Activated naive CD8-positive, alpha-beta T cell (primary cell): ENCODE measurements at regions not wholly inside any gene's neighbourhood (a gene's known extent, or its start where the extent isn't known, plus 50 kb on each side); places are given as distances from the start of the nearest gene placed in this dataset.

Source experiments
- H3K27ac Mint-ChIP-seq: one replicate; pipeline ENCODE4 v1.8.0; 2021; ENCODE audit warnings: mixed read lengths
- H3K27me3 Mint-ChIP-seq: one replicate; pipeline ENCODE4 v1.8.0; 2021; ENCODE audit warnings: mixed read lengths
- H3K36me3 Mint-ChIP-seq: one replicate; pipeline ENCODE4 v1.8.0; 2021; ENCODE audit warnings: mixed read lengths
- H3K4me1 Mint-ChIP-seq: one replicate; pipeline ENCODE4 v1.8.0; 2021; ENCODE audit warnings: low read depth, mixed read lengths
- H3K4me3 Mint-ChIP-seq: one replicate; pipeline ENCODE4 v1.8.0; 2021; ENCODE audit warnings: mild to moderate bottlenecking, mixed read lengths
- H3K9me3 Mint-ChIP-seq: one replicate; pipeline ENCODE4 v1.8.0; 2021; ENCODE audit warnings: low read depth, mixed read lengths

DNA sequence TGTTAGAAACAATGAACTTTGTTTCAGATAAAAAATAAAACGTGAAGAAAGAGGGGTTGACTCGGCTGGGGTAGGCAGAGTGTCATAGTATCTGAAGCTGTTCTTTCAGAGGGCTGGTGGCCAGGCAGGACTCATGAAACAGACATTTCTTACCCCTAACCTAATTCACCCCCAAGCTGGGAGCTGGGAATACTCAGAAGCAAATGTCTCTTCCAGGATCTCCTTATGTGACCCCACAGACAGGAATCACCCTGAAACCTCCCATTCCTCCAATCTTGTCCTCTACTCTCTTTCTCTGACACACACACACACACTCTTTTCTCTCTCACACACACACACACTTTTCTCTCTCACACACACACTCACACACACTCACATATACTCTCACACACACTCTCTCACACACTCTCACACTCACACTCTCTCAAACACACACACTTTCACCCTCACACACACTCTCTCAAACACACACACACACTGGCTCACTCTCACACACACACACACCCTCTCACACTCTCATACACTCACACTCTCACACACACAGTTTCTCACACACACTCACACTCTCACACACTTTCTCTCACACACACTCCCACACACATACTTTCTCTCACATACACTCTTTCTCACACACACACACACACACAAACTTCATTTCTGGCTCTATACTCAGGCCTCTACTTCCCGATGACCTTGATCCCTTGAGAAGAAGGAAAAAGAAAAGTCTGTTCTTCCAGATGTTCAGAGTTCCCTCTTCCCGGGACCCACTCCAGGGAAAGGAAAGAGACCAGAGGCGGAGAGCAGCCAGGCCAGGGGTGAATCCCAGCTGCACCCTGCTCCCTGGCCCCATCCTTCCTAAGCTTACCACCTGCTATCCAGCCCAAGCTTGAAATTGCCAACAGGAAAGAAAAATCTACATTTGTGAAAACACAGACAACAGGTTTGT lies 167.7 kb downstream of the TXNL1 start:
- H3K4me1 Mint-ChIP-seq, result no peaks in the 10 kb centered on the region
- no peaks in the 10 kb centered on the region for H3K27me3 Mint-ChIP-seq
- no peaks in the 10 kb centered on the region for H3K9me3 Mint-ChIP-seq
- H3K4me3 Mint-ChIP-seq, result no peak overlapping the region
- H3K27ac Mint-ChIP-seq, result no peak overlapping the region
- H3K36me3 Mint-ChIP-seq, result no peaks in the 10 kb centered on the region

GRCh38 chr18:56469582-56469981 lies 168.8 kb downstream of the TXNL1 start:
- Mint-ChIP-seq H3K9me3 (peaks cover 4% of the 10 kb centered on the region), H3K27me3 (no peaks in the 10 kb centered on the region), H3K27ac (no peak overlapping the region), H3K36me3 (no peaks in the 10 kb centered on the region), H3K4me1 (no peaks in the 10 kb centered on the region), H3K4me3 (no peak overlapping the region)

DNA sequence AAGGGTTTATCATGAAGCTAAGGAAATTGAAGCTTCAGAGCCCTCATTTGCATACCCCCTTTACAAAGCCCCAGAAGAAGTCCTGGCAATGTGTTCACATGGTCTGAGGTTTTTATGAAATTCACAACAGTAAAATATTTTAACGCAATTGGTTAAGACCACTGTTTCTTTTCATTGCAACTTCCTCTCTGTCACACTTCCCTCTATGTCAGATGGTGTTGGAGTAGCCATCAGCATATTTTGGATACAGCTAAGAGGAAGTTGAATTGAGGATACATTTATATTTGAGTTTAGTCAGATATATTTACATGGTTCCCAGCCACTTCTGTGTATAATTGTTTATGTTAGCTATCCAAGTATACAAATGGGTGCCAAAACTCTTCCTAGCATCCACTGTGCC lies 170.0 kb downstream of the TXNL1 start:
- Mint-ChIP-seq H3K4me3 (no peak overlapping the region), H3K27me3 (no peaks in the 10 kb centered on the region), H3K27ac (no peak overlapping the region), H3K36me3 (no peaks in the 10 kb centered on the region), H3K4me1 (no peaks in the 10 kb centered on the region), H3K9me3 (peaks cover 11% of the 10 kb centered on the region)

DNA sequence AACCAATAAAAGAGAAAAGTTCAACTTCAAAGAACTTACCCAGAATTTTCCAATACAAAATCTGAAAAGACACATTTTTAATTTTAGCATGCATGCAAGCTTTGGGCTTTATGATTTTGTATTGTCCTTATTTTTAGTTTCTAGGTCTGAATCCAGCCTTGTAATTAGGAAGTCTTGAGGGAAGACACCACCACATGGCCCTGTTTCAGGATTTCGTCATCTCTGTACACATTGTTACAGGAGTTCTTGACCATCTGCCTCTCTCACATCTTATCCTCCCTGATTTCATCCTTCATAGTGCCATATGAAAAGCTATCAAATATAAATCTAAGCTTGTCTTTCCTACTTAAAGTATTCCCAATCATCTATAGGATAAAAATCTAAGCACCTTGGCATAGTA lies 176.1 kb downstream of the TXNL1 start:
- H3K4me1 Mint-ChIP-seq, result no peaks in the 10 kb centered on the region
- H3K4me3 Mint-ChIP-seq, result no peak overlapping the region
- no peaks in the 10 kb centered on the region for H3K36me3 Mint-ChIP-seq
- H3K9me3 Mint-ChIP-seq, result peaks cover 11% of the 10 kb centered on the region
- no peaks in the 10 kb centered on the region for H3K27me3 Mint-ChIP-seq
- H3K27ac Mint-ChIP-seq, result no peak overlapping the region

GRCh38 chr18:56461151-56461550 lies 177.2 kb downstream of the TXNL1 start:
- no peak overlapping the region for H3K27ac Mint-ChIP-seq
- H3K4me3 Mint-ChIP-seq, result no peak overlapping the region
- peaks cover 11% of the 10 kb centered on the region for H3K9me3 Mint-ChIP-seq
- no peaks in the 10 kb centered on the region for H3K36me3 Mint-ChIP-seq
- H3K27me3 Mint-ChIP-seq, result no peaks in the 10 kb centered on the region
- no peaks in the 10 kb centered on the region for H3K4me1 Mint-ChIP-seq

- peaks cover 11% of the 10 kb centered on the region for H3K9me3 Mint-ChIP-seq
- no peaks in the 10 kb centered on the region for H3K36me3 Mint-ChIP-seq
- H3K27ac Mint-ChIP-seq, result no peak overlapping the region
- no peak overlapping the region for H3K4me3 Mint-ChIP-seq
- no peaks in the 10 kb centered on the region for H3K4me1 Mint-ChIP-seq
- no peaks in the 10 kb centered on the region for H3K27me3 Mint-ChIP-seq
Observed at GRCh38 chr18:56460581-56460980, 177.8 kb downstream of the TXNL1 start.

- no peaks in the 10 kb centered on the region for H3K27me3 Mint-ChIP-seq
- H3K4me1 Mint-ChIP-seq, result no peaks in the 10 kb centered on the region
- no peak overlapping the region for H3K27ac Mint-ChIP-seq
- no peak overlapping the region for H3K4me3 Mint-ChIP-seq
- H3K9me3 Mint-ChIP-seq, result peaks cover 6% of the 10 kb centered on the region
- H3K36me3 Mint-ChIP-seq, result no peaks in the 10 kb centered on the region
Observed at GRCh38 chr18:56458770-56459712, 179.4 kb downstream of the TXNL1 start.

DNA sequence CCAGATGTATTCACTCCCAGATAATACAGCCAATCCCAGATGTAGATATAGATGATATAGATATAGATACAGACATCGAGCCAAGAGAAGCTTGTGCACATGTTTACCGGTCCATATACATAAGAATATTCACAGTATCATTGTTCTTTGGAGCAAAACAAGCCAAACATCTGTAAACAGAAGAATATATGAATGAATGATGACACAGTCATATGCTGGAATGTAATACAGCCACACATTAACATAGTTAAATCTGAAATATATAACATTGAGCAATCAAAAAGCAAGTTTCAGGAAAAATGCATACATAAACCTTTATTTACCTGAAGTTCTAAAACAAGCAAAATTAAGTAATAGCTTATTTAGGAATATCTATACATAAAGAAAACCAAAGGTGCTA lies 182.5 kb downstream of the TXNL1 start:
- Mint-ChIP-seq H3K27me3 (no peaks in the 10 kb centered on the region), H3K4me3 (no peak overlapping the region), H3K9me3 (no peaks in the 10 kb centered on the region), H3K27ac (no peak overlapping the region), H3K4me1 (no peaks in the 10 kb centered on the region), H3K36me3 (no peaks in the 10 kb centered on the region)

DNA sequence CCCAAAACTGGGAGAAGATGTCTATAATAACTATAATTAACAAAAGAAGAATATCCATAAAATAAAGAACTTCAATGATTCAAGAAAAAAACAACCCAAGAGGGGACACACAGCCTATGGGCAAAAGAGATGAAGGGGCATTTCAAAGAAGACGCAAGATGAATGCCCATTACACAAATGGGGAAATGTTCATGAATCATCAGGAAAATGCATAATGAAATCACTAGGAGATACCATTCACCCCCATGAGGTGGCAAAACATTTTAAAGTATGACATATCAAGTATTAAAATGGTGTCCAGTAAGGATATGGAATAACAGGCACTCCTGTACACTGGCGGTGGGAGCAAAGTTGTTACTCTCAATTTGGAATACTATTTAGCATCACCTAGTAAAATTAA lies 183.3 kb downstream of the TXNL1 start:
- no peaks in the 10 kb centered on the region for H3K4me1 Mint-ChIP-seq
- H3K27ac Mint-ChIP-seq, result no peak overlapping the region
- H3K4me3 Mint-ChIP-seq, result no peak overlapping the region
- H3K9me3 Mint-ChIP-seq, result no peaks in the 10 kb centered on the region
- no peaks in the 10 kb centered on the region for H3K27me3 Mint-ChIP-seq
- no peaks in the 10 kb centered on the region for H3K36me3 Mint-ChIP-seq

- H3K36me3 Mint-ChIP-seq, result no peaks in the 10 kb centered on the region
Observed at GRCh38 chr18:56453631-56454030, 184.8 kb downstream of the TXNL1 start.

GRCh38 chr18:56451188-56451587 lies 187.2 kb downstream of the TXNL1 start:
- H3K4me3 Mint-ChIP-seq, result no peak overlapping the region
- H3K27ac Mint-ChIP-seq, result no peak overlapping the region
- no peaks in the 10 kb centered on the region for H3K4me1 Mint-ChIP-seq
- H3K36me3 Mint-ChIP-seq, result no peaks in the 10 kb centered on the region
- no peaks in the 10 kb centered on the region for H3K27me3 Mint-ChIP-seq
- no peaks in the 10 kb centered on the region for H3K9me3 Mint-ChIP-seq

More at GRCh38 chr18:56453631-56454030, 184.8 kb downstream of the TXNL1 start:
- Mint-ChIP-seq H3K9me3 (no peaks in the 10 kb centered on the region), H3K27ac (no peak overlapping the region), H3K27me3 (no peaks in the 10 kb centered on the region), H3K4me1 (no peaks in the 10 kb centered on the region), H3K4me3 (no peak overlapping the region)

DNA sequence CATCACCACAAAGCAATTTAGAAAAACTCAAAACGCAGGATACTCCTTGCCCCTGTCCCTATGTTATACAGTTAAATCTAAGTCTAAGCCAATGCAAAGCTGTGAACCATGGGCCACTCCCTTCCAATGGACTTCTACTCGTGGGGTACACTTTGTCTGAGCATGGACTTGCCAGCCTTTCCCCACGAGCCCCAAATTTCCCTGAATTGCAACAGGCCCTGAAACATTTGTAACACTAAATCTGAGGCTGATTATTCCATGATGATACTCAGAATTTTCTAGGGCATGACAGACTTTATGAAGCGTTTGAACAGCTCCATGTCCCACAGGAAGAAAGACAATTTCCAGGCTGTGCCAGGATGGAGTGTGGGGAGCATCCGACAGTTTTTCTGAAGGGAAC lies 189.6 kb downstream of the TXNL1 start:
- Mint-ChIP-seq H3K4me3 (no peak overlapping the region), H3K27ac (no peak overlapping the region)

DNA sequence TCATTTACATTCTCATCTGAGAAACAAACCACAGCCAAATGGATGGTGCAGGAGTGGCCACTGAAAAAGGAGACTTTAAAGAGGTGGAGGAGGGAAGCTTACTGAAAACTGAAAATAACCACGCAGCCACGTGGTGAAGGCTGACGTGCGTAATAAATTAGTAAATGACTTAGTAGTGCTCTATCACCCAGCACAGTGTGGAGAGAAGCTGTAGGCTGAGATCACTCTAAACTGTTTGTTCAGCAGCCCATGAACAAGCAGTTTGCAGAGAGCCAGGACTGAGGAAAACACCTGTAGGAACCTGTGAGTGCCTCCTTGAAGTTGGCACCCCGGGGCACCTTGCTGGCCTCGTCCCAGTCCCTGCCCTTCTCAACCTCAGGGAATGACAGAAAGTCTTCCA lies 193.0 kb downstream of the TXNL1 start:
- H3K4me1 Mint-ChIP-seq, result no peaks in the 10 kb centered on the region
- H3K4me3 Mint-ChIP-seq, result no peak overlapping the region
- no peaks in the 10 kb centered on the region for H3K27me3 Mint-ChIP-seq
- peaks cover 4% of the 10 kb centered on the region for H3K9me3 Mint-ChIP-seq
- H3K36me3 Mint-ChIP-seq, result no peaks in the 10 kb centered on the region
- H3K27ac Mint-ChIP-seq, result no peak overlapping the region

More for the DNA sequence above, 189.6 kb downstream of the TXNL1 start:
- H3K27me3 Mint-ChIP-seq, result no peaks in the 10 kb centered on the region
- H3K36me3 Mint-ChIP-seq, result no peaks in the 10 kb centered on the region
- no peaks in the 10 kb centered on the region for H3K4me1 Mint-ChIP-seq
- H3K9me3 Mint-ChIP-seq, result no peaks in the 10 kb centered on the region

GRCh38 chr18:56444201-56444600 lies 194.2 kb downstream of the TXNL1 start:
- H3K27ac Mint-ChIP-seq, result no peak overlapping the region
- no peaks in the 10 kb centered on the region for H3K36me3 Mint-ChIP-seq
- H3K27me3 Mint-ChIP-seq, result no peaks in the 10 kb centered on the region
- no peaks in the 10 kb centered on the region for H3K4me1 Mint-ChIP-seq
- no peak overlapping the region for H3K4me3 Mint-ChIP-seq
- peaks cover 4% of the 10 kb centered on the region for H3K9me3 Mint-ChIP-seq
